ENCODE measurements at regions not wholly inside any gene's neighbourhood (a gene's known extent, or its start where the extent isn't known, plus 50 kb on each side); places are given as distances from the start of the nearest gene placed in this dataset.

DNA sequence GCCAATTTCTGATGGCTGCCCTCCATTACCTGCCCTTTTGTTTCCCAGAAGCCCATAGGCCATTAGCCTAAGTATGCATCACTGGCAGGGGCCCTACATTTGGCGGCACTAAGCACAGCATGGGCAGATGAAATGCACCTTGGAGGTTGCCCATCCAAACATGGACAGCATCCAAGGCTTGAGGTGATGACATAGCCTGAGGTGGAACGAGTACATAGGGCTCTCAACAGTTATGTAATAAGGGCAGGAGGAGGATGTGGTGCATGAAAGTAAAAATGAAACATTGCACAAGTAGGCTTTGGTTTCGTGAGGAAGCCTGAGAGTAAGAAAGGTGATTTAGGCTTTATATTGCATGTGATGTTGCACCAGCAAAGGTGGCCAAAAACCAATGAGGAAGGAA lies 148.1 kb downstream of the FAM76B start:
- H3K18ac ChIP-seq (ENCODE audit: low read depth, low read length): no peak overlapping the region
- intact Hi-C loops (cut with micrococcal nuclease): no loop called here
- H3K4me2 ChIP-seq (ENCODE audit: low read depth, low read length): no peak overlapping the region
- no peak overlapping the region for H2AFZ ChIP-seq (replicated peaks; ENCODE audit: low read length, poor library complexity)
- dilution Hi-C loops (cut with HindIII; ENCODE audit: low sequenced_read_pairs, unreplicated experiment): no loop called here
- POLR2A ChIA-PET (ENCODE audit: unreplicated experiment): no interaction called here
- H3K4me3 ChIP-seq (ENCODE audit: insufficient read depth, low read depth, low read length): no peak overlapping the region
- in situ Hi-C loops (cut with MboI; ENCODE audit: low sequenced_read_pairs): no loop called here
- no peaks in the 10 kb centered on the region for H3K4me1 ChIP-seq (ENCODE audit: control insufficient read depth, insufficient read depth, low read length)
- no peaks in the 10 kb centered on the region for H3K9me1 ChIP-seq (ENCODE audit: insufficient read depth, low read length)
- H2BK120ac ChIP-seq (ENCODE audit: low read depth, low read length): no peak overlapping the region
- DNase-seq: no peak
- CTCF ChIA-PET: no interaction called here
- no peak overlapping the region for H2BK15ac ChIP-seq (ENCODE audit: low read depth, low read length)
- no peak overlapping the region for H4K5ac ChIP-seq (ENCODE audit: low read depth, low read length)
- no peak overlapping the region for H3K4ac ChIP-seq (ENCODE audit: low read depth, low read length)
- no peak overlapping the region for H2AK9ac ChIP-seq (replicated peaks; ENCODE audit: low read depth, low read length, poor library complexity)
- H2BK5ac ChIP-seq (ENCODE audit: low read depth, low read length, poor library complexity, severe bottlenecking): no peak overlapping the region
- H4K20me1 ChIP-seq (ENCODE audit: insufficient read depth, low read length): no peaks in the 10 kb centered on the region
- H3K56ac ChIP-seq (ENCODE audit: extremely low read depth, insufficient read depth, low read length): no peak overlapping the region
- no peak for TF ChIP-seq MAFK (IDR thresholded peaks at IDR 0.05; ENCODE audit: low read depth, low read length)
- no peak for TF ChIP-seq RCOR1 (IDR thresholded peaks at IDR 0.05; ENCODE audit: insufficient replicate concordance, low read length)
- no peak for TF ChIP-seq NFE2L2 (IDR thresholded peaks at IDR 0.05; ENCODE audit: low read depth, low read length)
- no peak for TF ChIP-seq MAZ (IDR thresholded peaks at IDR 0.05; ENCODE audit: borderline replicate concordance, low read depth, low read length)
- no peak for TF ChIP-seq CEBPB (IDR thresholded peaks at IDR 0.05; ENCODE audit: low read depth, low read length)
- TF ChIP-seq MXI1 (IDR thresholded peaks at IDR 0.05; ENCODE audit: borderline replicate concordance, low read depth, low read length): no peak
- TF ChIP-seq, protein P1, sequence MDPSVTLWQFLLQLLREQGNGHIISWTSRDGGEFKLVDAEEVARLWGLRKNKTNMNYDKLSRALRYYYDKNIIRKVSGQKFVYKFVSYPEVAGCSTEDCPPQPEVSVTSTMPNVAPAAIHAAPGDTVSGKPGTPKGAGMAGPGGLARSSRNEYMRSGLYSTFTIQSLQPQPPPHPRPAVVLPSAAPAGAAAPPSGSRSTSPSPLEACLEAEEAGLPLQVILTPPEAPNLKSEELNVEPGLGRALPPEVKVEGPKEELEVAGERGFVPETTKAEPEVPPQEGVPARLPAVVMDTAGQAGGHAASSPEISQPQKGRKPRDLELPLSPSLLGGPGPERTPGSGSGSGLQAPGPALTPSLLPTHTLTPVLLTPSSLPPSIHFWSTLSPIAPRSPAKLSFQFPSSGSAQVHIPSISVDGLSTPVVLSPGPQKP (IDR thresholded peaks at IDR 0.05; ENCODE audit: borderline replicate concordance, low read depth, low read length): no peak
- TF ChIP-seq BHLHE40 (IDR thresholded peaks at IDR 0.05; ENCODE audit: low read depth, low read length): no peak
- TF ChIP-seq, protein P2, sequence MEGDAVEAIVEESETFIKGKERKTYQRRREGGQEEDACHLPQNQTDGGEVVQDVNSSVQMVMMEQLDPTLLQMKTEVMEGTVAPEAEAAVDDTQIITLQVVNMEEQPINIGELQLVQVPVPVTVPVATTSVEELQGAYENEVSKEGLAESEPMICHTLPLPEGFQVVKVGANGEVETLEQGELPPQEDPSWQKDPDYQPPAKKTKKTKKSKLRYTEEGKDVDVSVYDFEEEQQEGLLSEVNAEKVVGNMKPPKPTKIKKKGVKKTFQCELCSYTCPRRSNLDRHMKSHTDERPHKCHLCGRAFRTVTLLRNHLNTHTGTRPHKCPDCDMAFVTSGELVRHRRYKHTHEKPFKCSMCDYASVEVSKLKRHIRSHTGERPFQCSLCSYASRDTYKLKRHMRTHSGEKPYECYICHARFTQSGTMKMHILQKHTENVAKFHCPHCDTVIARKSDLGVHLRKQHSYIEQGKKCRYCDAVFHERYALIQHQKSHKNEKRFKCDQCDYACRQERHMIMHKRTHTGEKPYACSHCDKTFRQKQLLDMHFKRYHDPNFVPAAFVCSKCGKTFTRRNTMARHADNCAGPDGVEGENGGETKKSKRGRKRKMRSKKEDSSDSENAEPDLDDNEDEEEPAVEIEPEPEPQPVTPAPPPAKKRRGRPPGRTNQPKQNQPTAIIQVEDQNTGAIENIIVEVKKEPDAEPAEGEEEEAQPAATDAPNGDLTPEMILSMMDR (conservative IDR thresholded peaks at IDR 0.05; ENCODE audit: low read depth, low read length): no peak
- 100% methylated on average over 1 of the region's 3 CpGs; no CpG with 5 or more reads in 1 of the 2 experiments for WGBS, 2 experiments (ENCODE audit: extremely low coverage in 2 of 2, insufficient read length in 1 of 2)
- H4K8ac ChIP-seq (ENCODE audit: low read depth in 2 of 2, low read length in 2 of 2): no peak overlapping the region
- H3K14ac ChIP-seq (replicated peaks; ENCODE audit: low read depth, low read length): no peak overlapping the region
- no peak overlapping the region for H3K23ac ChIP-seq (ENCODE audit: low read depth, low read length)
- no peak overlapping the region for H2BK20ac ChIP-seq (ENCODE audit: low read depth, low read length)
- no peaks in the 10 kb centered on the region for H3K27me3 ChIP-seq (ENCODE audit: control insufficient read depth, insufficient read depth, low read length)
- no peaks in the 10 kb centered on the region for H3K36me3 ChIP-seq (ENCODE audit: control insufficient read depth, insufficient read depth, low read length)
- no peaks in the 10 kb centered on the region for H3K9me3 ChIP-seq (ENCODE audit: control insufficient read depth, insufficient read depth, low read length)
- BruUV-seq (replicated peaks): no TSS peak
- H3K79me1 ChIP-seq (ENCODE audit: low read depth in 1 of 2, low read length in 2 of 2): no peaks in the 10 kb centered on the region
- H3K27ac ChIP-seq (ENCODE audit: insufficient read depth, low read length): no peak overlapping the region
- no peak for ATAC-seq (ENCODE audit: low read depth)
- no peak overlapping the region for H2AK5ac ChIP-seq (ENCODE audit: low read depth, low read length)
- H4K91ac ChIP-seq (ENCODE audit: insufficient read depth, low read depth, low read length): no peak overlapping the region
- H3K9ac ChIP-seq (ENCODE audit: low read depth, low read length): no peak overlapping the region

All from IMR-90 (cell line).